GM18907 (cell line): ENCODE measurements at regions not wholly inside any gene's neighbourhood (a gene's known extent, or its start where the extent isn't known, plus 50 kb on each side); places are given as distances from the start of the nearest gene placed in this dataset.

Source experiments
- ATAC-seq: cut with Tn5 transposase; IDR thresholded peaks from one replicate; pipeline ENCODE4 v1.9.1; 2021; ENCODE audit warnings: mild to moderate bottlenecking, moderate library complexity; ENCODE audit not compliant: unreplicated experiment

GRCh38 chr3:79847928-79848327 lies 80.1 kb upstream of the ROBO1 start:
- ATAC-seq: no peak

DNA sequence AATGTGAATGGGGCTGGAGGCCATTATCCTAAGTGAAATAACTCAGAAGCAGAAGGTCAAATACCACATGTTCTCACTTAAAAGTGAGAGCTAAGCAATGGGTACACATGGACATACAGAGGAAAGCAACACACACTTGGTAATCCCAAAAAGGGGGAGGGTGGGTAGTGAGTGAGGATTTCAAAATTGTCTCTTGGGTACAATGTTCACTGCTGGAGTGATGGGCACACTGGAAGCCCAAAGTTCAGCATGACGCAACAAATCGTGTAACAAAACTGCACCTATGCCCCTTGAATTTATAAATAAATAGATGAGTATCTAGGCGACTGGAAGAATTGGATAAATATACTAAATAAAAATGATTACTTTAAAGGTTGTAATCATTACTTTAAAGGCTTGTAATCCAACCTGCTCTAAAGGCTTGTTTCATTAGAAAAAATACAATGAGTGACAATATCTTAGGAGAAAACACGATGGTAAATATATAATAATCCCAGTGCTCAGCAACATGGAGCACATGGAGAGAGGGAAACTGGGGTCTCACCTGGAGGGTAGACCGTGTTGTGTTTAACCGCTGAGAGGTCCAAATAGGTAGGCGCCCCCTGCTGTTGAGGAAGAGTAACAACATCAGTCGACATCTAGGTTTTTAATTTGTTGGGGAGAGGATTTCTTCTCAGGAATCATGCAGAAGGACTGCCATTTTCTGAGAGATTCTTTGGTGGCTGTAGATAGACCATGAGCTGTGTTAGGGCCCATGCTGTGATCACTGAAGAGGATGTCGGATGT lies 78.5 kb upstream of the ROBO1 start:
- ATAC-seq: no peak

- no peak for ATAC-seq
Measured at GRCh38 chr3:79845546-79845945, 77.7 kb upstream of the ROBO1 start.

- no peak for ATAC-seq
Measured at GRCh38 chr3:79844176-79844575, 76.4 kb upstream of the ROBO1 start.

DNA sequence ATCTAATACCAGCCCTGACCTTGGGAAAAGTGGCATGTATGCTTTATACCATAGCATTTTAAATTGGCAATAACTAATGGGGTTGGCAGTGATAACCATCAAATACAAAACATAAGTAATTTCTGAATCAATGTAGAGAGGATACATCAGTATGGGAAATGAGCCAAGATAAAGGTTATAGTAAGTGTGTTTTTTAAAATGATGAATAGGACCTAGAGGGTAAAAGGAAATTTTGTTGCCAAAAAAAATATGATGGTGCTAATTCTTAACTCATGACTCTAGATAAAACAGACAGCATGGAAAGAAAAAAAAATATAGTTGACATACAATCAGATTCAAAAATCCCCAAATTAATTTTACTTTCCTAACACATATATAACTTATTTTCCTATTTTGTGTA lies 75.4 kb upstream of the ROBO1 start:
- ATAC-seq: no peak

- ATAC-seq: no peak
Measured at GRCh38 chr3:79835701-79836100, 67.9 kb upstream of the ROBO1 start.

DNA sequence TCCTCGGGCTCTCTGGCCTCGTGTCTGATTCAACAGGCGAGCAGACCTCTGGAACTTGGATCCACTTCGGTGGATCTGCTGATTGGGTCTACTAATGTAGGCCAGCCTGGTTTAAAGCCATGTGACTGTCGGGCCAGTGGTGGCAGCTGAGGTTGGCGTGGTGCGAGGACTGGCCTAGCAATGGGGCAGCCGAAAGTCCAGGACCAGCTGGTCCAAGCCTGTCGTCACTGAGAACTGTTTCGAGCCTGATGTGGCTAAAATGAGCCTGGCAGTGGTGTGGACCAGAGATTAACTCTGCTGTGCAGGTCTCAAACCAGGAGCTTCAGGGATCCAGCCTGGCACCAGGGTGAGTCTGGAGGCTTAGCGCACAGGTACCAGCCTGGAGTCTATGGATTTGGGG lies 56.4 kb upstream of the ROBO1 start:
- no peak for ATAC-seq

- no peak for ATAC-seq
Measured at GRCh38 chr3:79822076-79822475, 54.3 kb upstream of the ROBO1 start.

DNA sequence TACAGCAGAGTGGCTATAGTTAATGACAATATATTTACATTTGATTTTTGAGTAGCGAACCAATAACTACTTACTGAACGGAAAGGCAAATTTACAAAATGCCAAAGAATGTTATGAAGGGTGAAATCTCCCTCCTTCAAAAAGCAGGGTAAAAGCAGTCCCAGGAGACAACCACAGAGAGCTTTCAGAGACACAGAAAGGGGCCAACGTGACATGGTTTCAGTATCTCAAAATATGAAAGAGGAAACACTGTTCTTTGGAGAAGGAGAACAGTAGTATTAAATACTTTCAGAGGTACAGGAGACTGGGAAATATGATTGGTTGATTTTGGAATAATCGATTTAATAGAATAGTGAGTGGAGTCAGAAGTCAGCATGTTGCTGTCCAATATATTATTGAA lies 52.3 kb upstream of the ROBO1 start:
- ATAC-seq: no peak

GRCh38 chr3:79818015-79818414 lies 50.2 kb upstream of the ROBO1 start:
- ATAC-seq: no peak
